Activated CD8-positive, alpha-beta memory T cell treated with anti-CD3 and anti-CD28 coated beads, Interleukin-2, amount 50 U/mL, for 24 hours (primary cell): ENCODE measurements at regions not wholly inside any gene's neighbourhood (a gene's known extent, or its start where the extent isn't known, plus 50 kb on each side); places are given as distances from the start of the nearest gene placed in this dataset.

Source experiments
- DNase-seq: peaks from one replicate; pipeline ENCODE4 v3.0.0-alpha.2; 2020; ENCODE audit errors: extremely low read depth

GRCh38 chr14:101215927-101216326 is 312.4 kb upstream of the RTL1 start:
- no peak for DNase-seq

DNA sequence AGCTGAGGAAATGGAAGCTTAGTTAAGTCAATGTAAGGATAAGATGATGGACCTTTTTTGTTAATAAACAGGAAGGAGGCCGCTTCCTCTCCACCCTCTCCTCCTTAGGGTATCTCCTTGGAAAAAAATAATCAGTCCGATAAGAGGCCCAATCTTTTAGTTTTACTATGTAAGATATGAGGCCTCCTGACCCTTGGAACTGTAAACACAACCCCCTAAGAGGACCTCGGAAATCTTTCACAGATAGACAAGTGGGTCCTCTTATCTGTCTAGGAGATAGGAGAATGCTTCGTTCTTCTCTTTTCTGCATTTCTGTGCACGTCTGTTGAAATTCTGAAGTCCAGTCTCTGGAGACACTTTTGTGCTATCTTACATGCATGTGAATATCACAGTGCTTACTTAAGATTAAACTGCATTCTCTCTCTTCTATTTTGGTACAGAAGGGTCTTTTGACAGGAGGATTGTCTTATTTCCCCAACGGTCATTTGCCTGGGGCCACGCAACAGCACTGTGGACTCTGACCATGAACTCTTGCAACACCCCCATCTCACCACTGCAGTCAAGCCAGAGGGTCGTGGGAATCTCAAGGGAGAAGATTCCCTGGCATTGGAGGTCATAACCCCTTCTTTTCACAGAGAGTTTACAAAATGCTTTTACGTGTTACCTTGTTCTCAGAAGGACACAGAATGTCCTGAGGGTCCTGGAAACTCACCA is 313.0 kb upstream of the RTL1 start:
- DNase-seq, result no peak

- DNase-seq, result no peak
Observed at GRCh38 chr14:101217080-101217463, 313.6 kb upstream of the RTL1 start.

GRCh38 chr14:101217616-101218371 is 314.3 kb upstream of the RTL1 start:
- DNase-seq, result no peak

DNA sequence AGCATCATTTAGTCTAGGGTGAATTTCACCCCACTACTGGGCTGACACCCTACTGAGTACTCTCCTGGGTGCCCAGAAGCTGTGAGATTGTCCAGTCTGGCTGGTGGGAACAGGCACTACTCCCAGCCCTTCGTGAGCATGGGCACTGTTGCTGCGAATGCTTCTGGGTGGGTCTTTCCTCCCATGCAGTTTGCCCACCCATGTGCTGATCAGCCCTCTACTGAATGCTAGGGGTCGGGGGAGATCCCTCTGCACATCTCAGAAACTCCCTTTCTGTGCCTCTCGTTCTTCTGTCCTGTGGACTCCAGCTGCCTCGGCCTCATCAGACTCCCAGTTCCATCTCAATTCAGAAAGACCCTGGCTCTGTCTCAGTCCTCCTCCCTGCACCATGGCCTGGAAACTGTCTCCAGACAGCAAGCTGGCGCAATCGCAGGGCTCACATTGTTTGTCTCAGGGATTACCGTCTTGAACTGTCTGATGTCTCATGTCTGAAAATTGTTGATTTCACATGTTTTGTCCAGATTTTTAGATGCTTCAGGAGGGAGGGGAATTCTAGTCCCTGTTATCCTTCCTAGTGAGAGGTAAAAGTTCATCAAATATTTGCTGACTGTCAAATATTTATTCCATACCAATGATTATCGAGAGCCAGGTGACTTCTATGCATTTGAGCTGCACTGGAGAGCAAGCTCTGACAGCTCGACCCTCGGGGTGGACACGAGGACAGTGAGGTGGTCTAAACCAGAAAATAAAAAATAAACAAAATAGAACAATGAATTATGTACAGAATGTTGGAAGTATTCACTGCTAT is 316.6 kb upstream of the RTL1 start:
- DNase-seq, result no peak

GRCh38 chr14:101220921-101221510 is 317.5 kb upstream of the RTL1 start:
- DNase-seq, result no peak

- no peak for DNase-seq
Observed at GRCh38 chr14:101221549-101222160, 318.1 kb upstream of the RTL1 start.

- no peak for DNase-seq
Observed at GRCh38 chr14:101222362-101223070, 319.0 kb upstream of the RTL1 start.

DNA sequence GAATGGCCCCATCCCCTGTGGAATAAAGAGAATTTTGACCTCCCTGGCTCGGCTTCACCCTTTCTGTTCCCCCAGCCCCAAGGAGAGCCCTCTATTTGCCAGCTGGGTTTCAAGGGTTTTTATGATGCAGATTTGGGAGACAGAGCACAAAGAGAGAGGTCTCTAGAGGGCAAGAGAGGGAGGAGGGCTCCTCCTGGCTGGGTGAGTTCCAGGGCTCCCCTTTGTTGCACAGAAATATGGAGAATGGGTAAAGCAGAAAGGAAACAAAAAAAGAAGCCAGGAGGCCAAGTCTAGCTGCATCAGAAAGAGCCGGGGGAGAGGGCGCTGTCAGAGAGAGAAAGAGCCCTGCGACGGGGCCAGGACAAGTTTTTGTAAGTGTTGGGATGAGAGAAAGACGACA is 319.6 kb upstream of the RTL1 start:
- DNase-seq, result no peak

DNA sequence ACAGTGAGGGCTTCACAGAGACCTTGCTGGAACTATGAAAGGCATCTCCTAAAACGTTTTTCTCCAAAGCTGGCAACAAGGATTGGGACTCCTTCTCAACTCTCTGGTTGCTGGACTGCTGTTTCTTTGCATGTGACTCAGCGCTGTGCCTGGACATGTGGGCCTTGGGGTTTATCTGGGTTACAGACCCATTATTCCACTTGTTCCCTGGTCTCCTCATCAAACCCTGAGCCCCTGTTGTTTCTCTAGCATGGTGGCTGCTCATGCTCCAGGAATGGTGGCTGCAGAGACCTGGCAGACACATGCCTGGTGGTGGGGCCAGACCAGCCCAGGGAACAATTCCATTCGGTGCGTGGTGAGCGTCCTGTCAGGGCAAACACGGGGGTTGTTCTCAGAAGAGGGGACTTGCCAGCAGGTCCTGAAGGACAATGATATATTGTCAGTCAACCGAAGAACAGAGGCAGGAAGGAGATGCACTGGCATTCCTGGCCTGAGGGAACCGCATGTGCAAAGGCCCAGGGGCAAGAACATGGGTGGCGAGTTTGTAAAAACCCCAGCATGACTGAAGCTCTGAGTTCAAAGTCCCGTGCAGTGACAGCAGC is 320.1 kb upstream of the RTL1 start:
- DNase-seq, result no peak

GRCh38 chr14:101224356-101225156 is 321.0 kb upstream of the RTL1 start:
- no peak for DNase-seq

- DNase-seq, result no peak
Observed at GRCh38 chr14:101225157-101226152, 321.9 kb upstream of the RTL1 start.

GRCh38 chr14:101226265-101226602 is 322.7 kb upstream of the RTL1 start:
- DNase-seq, result no peak

DNA sequence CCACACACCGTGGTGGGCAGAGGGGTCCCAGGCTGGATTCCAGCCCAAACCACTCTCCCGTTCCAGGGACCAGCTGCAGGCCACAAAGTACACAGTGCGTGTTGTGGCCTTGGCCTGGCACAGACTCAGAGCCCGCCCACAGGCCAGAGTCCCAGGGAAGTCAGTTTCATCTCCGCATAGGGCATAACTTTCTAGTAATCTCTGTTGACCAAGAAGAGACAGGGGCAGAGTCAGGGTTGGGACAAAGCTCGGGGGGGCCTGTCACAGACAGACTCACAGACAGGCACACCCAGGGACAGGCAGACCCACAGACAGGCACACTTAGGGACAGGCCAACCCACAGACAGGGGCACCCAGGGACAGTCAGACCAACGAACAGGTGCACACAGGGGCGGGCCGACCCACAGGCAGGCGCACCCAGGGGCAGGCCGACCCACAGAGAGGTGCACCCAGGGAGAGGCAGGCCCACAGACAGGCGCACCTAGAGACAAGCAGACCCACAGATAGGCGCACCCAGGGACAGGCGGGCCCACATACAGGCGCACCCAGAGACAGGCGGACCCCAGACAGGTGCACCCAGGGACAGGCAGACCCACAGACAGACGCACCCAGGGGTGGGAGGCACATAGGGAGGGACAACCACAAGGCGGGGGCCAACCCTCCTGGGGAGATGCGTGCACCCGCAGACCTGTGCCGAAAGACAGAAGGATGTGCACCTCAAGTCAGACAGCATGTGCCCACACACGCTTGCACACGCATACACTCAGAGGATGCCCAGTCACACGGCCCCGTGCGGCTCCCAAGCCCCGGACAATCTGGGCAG is 323.3 kb upstream of the RTL1 start:
- DNase-seq, result no peak

DNA sequence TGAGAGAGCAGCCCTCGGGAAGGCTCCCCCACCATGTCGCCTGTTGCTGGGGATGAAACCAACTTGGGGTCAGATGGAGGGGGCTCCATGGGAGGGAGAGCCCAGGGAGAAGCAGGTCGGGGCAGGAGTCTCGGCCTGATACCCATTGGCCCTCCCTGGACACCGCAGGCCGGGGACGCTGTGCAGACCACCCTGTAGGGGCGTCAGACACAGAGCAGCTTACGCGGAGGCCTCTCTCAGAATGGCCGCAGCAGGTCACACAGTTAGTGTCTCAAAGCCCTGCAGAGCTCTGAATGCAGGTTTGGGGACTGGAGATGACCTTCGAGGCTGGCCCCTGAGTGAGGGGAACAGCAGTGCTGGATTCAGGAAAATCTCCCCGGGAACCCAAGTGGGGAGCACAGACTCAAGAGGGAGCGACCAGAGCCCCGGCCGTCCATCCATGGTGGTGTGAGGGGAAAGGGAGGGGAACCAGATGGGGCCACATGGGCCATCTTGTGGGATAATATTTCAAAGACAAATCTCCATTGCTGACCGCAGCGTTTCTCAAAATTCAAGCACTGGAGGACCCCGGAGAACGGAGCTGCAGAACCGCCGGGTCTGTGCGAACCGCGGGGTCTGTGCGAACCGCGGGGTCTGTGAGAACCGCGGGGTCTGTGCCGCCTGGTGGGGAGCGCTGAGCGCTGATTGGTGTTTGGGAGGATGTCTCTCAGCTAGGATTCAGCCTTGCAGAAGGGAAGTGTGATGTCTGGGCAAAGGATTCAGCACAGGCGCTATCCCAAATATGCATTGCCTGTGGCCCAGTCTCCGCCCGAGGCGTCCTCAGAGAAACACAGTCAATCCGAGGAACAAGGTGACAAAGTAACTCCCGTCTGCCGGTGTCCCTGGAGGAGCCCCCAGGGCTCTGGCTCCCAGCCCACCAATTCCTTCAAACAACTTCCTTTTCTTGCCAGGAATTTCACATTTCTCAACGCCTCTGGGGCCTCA is 324.4 kb upstream of the RTL1 start:
- no peak for DNase-seq

GRCh38 chr14:101228949-101229541 is 325.5 kb upstream of the RTL1 start:
- DNase-seq, result no peak
